ENCODE measurements at regions not wholly inside any gene's neighbourhood (a gene's known extent, or its start where the extent isn't known, plus 50 kb on each side); places are given as distances from the start of the nearest gene placed in this dataset.
"Not testable (repeated sequence)": the region's sequence is repeated elsewhere in the genome, so short reads cannot be mapped to it uniquely, and the experiment has no call there.

DNA sequence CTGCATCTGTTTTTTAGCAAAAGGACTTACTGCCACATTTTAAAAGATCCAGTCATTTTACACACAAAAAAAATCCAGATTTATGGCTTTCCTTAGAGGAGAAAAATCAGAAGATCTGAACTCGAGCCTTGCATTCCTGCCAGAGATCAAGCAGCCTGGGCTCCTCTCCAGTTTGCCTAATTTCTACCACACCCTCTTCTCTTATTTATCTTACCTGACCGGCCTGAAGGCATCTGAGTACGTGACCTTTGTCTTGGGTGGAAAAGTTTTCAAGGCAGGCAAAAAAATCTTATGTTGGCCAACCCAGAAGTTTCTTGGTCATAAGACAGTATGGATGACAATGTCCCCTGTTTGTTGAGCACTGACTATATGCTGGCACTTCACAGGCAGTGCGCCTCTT, 60.3 kb downstream of the CHRD start:
- DNase-seq: no peak

- DNase-seq: no peak
Observed at GRCh38 chr3:184441202-184441900, 61.5 kb downstream of the CHRD start.

DNA sequence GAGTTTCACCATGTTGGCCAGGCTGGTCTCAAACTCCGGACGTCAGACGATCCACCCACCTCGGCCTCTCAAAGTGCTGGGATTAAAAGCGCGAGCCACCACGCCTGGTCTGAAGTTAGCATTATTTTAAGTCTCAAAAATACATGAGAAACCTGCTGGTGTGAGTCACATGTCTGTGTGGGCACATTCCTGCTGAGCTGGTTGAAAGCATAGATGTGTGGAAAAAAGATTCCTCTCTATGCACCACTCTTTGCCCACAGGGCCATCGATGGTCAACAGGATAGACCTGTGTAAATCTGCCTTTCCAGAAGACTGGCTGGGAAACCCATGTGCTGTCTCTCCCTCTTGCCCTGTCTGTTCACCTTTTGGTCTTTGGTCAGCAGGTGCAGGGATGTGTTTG, 63.5 kb downstream of the CHRD start:
- DNase-seq: no peak

DNA sequence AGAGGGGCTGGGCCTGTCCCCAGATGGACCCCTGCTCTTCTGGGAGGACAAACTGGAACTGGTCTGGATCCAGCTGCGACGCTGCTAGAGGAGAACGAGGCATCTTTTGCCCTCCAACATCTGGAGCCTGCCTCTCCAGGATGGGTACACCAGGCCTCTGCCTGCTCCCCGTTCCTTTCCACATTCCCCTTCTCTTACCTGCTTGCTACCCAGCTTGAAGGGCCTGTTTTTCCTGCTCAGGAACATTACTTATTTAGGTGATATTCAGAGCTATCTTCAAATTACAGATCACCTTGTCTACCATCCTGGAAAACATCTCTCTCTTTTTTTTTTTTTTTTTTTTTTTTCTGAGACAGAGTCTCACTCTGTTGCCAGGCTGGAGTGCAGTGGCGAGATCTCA, 64.0 kb downstream of the CHRD start:
- DNase-seq: no peak

- DNase-seq: no peak
Observed at GRCh38 chr3:184448321-184449160, 68.7 kb downstream of the CHRD start.

- no peak for DNase-seq
Observed at GRCh38 chr3:184449161-184449515, 69.3 kb downstream of the CHRD start.

DNA sequence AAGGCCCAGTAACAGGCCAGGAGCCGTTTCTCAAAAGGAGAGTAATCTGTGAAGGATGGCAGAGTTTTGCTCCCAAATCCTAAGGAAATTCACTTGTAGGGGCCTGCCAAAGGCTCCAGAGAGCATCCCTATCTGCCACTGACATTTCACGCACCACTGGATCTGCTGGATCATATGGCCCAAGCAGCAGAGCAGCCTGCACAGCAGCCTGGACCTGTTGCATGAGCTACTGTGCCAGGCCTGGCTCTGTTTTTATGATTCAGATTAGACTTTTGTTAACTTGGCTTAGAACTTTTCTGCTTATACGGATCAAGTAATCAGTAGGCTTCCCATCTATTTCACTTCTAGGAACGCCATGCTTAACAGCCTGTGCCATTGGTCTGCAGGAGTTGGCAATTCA, 70.7 kb downstream of the CHRD start:
- DNase-seq: no peak

DNA sequence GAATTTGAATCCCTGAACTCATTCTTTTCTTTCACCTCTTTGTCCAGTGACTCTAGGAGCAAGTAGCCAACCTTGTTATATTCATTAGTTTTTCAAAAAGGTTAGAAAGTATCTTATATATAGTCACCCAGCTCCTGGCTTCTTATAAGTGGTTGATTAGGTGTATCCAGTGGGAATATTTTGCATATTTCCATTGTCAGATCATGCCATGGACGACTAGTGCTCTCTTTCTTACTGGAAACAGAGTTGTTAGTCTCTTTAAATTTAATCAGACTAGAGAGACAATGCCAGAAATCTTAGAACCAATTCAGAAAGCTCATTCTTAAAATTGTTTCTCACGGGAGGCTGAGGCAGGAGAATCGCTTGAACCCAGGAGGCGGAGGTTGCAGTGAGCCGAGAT, 73.4 kb downstream of the CHRD start:
- DNase-seq: no peak

DNA sequence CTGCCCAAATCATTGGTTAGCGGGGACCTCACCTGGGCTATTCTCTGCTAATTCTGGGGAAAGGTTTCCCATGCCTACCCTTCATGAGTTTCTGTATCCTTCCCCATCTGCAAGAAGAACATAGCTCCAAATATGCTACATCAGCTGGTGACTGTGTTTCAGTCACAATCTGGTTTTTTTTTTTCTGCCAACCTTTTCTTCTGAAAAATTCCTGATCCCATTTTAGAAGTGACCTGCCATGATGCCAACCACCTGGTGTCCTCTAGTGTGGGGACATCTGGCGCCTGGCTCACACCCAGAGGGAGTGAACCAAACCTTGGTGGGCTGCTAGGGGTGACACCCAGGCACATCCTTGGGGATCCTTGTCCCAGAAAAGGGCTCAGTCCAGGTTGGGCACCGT, 76.1 kb downstream of the CHRD start:
- DNase-seq: no peak

GRCh38 chr3:184456476-184456875, 76.6 kb downstream of the CHRD start:
- DNase-seq: no peak

- DNase-seq: no peak
Observed at GRCh38 chr3:184457329-184457728, 77.5 kb downstream of the CHRD start.

GRCh38 chr3:184457784-184458377, 78.0 kb downstream of the CHRD start:
- DNase-seq: not testable (repeated sequence)

DNA sequence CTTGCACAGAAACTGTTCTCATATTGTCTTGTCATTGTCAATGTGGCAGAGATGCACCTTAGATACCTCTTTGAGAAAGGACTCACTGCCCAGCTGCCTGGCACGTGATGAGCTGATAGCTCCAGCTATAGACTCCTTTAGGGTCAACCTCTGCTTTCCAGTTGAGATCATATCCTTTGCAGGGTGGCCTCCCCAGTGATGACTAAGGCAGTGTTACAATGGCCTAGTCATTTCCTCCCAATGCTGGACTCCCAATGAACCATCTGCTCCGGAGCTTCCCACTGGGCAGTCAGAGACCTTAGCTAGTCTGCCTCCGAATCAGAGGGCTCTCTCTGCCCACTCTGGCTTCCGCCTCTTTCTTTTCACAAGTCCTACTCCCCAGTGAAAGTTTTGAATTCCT, 79.5 kb downstream of the CHRD start:
- DNase-seq: no peak

DNA sequence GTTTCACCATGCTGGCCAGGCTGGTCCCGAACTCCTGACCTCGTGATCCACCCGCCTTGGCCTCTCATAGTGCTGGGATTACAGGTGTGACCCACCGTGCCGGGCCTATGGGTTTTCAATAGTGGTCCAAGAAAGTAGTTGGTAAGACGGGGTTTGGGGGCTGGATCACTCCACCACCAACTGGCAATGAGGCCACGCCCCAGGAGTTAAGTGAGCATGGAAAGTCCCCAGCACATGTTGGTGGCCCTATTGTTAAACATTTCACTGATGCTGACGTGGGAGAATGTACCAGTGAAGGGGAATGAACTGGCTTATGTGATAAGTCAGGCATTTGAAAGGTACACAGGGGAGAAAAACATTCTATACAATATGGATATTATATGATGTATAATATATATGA, 80.4 kb downstream of the CHRD start:
- DNase-seq: no peak

DNA sequence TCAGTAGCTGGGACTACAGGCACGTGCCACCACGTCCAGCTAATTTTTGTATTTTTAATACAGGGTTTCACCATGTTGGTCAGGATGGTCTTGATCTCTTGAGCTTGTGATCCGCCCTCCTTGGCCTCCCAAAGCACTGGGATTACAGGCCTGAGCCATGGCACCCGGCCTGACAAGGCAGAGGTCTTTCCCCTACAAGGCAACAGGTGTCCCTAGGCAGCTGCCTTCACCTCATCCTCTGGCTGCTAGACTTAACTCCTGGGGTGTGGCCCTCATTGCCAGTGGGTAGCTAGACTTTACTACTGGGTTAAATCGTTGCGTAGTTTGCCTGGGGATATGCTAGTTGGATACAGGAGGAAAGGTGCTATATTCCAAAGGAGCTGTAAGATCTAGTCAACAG, 81.4 kb downstream of the CHRD start:
- no peak for DNase-seq

- DNase-seq: no peak
Observed at GRCh38 chr3:184465883-184466412, 86.1 kb downstream of the CHRD start.

GRCh38 chr3:184466413-184466960, 86.6 kb downstream of the CHRD start:
- DNase-seq: no peak

DNA sequence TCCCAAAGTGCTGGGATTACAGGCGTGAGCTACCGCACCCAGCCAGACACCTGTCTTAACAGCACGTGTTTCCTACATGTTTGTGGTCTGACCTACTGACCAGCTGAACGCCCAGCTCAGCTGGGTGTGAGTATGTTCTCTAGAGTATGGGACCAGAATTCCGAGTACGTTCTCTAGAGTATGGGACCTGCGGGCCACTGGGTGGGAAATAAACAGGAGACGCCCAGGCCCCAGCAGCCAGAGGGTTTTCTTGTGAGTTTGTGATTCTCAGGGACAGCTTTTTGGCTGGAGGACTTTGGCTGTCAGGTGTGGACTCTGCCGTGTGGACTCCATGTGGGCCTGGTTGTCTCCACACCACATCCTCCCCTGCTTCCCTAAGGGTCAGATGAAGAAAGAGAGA, 87.3 kb downstream of the CHRD start:
- no peak for DNase-seq

DNA sequence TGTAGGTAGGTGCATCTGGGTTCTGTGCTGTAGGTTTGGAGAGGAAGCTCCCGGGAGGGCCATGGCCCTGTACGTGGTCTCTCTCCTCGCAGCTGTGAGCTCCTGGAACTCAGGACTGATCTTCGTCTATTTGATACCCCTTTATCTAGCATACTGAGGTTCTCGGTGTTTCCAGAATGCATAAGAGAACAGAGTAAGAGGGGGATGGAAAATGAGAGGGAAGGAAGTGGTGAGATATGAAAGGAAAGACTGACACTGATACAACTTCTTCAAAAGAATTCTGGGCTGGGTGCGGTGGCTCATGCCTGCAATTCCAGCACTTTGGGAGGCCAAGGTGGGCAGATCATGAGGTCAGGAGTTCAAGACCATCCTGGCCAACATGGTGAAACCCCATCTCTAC, 90.7 kb downstream of the CHRD start:
- no peak for DNase-seq

GRCh38 chr3:184471439-184471838, 90.1 kb upstream of the EPHB3 start:
- DNase-seq: no peak

DNA sequence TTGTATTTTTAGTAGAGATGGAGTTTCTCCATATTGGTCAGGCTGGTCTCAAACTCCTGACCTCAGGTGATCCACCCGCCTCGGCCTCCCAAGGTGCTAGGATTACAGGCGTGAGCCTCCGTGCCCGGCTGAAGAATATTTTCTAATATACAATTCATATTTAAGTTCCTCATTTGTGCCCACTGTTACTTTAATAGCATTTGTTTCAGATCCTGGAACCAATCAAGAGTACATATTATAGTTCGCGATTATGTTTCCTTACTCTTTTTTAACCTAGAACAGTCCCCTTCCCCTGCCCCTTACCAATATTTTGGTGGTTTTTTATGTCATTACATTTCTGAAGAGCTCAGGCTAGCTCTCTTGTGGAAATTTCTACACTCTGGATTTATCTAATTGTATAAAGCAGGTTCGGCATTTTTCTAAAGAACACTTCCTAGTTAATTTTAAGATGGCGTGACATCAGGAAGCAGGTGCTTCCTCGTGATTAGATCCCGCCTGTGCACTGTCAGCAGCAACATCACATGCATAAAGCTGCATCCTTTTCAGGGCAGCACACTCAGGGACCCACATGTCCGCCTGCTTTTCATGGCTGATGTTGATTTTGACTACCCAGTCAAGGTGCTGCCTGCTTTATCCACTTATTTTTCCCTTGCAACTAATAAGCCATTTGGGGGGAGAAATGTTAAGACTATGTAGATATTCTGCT, 88.7 kb upstream of the EPHB3 start:
- no peak for DNase-seq

- DNase-seq: no peak
Observed at GRCh38 chr3:184474897-184475296, 86.7 kb upstream of the EPHB3 start.

GRCh38 chr3:184477940-184478339, 83.6 kb upstream of the EPHB3 start:
- DNase-seq: no peak
